DOHH2 (cell line): ENCODE measurements at regions not wholly inside any gene's neighbourhood (a gene's known extent, or its start where the extent isn't known, plus 50 kb on each side); places are given as distances from the start of the nearest gene placed in this dataset.

Experiments used
- H3F3A ChIP-seq: fragments of 200-600 bp; sonication (generic), shearing (Covaris generic); 2 replicates; pipeline ENCODE4 v1.6.0; 2016; ENCODE audit warnings: antibody characterized with exemption, mild to moderate bottlenecking; ENCODE audit not compliant: control insufficient read depth, insufficient read depth
- H3K27ac ChIP-seq: fragments of 200-600 bp; sonication (generic); 2 replicates; pipeline ENCODE4 v1.5.1; 2014; ENCODE audit warnings: low read depth, mild to moderate bottlenecking, low read length, moderate library complexity
- H3K27me3 ChIP-seq: fragments of 200-600 bp; sonication (generic); 2 replicates; pipeline ENCODE4 v1.6.1; 2014; ENCODE audit warnings: mild to moderate bottlenecking, low read length, mixed read lengths; ENCODE audit not compliant: control insufficient read depth
- H3K36me3 ChIP-seq: fragments of 200-600 bp; sonication (generic); 2 replicates; pipeline ENCODE4 v1.6.1; 2014; ENCODE audit warnings: mild to moderate bottlenecking, low read length, moderate library complexity, mixed read lengths; ENCODE audit not compliant: control insufficient read depth
- H3K4me1 ChIP-seq: fragments of 200-600 bp; sonication (generic); 2 replicates; pipeline ENCODE4 v1.6.1; 2014; ENCODE audit warnings: mild to moderate bottlenecking, low read length, mixed read lengths; ENCODE audit not compliant: control insufficient read depth
- H3K4me2 ChIP-seq: fragments of 200-600 bp; sonication (generic); 2 replicates; pipeline ENCODE4 v1.6.0; 2014; ENCODE audit warnings: mild to moderate bottlenecking, low read length, moderate library complexity
- H3K4me3 ChIP-seq: fragments of 200-600 bp; sonication (generic); 2 replicates; pipeline ENCODE4 v1.5.1; 2014; ENCODE audit warnings: mild to moderate bottlenecking, low read length, mixed read lengths
- H3K79me2 ChIP-seq: fragments of 200-600 bp; sonication (generic); 2 replicates; pipeline ENCODE4 v1.6.1; 2014; ENCODE audit warnings: mild to moderate bottlenecking, low read length, mixed read lengths; ENCODE audit not compliant: control insufficient read depth
- H3K9me2 ChIP-seq: fragments of 200-600 bp; sonication (generic); replicated peaks from 2 replicates; pipeline ENCODE4 v1.6.1; 2014; ENCODE audit warnings: mild to moderate bottlenecking, low read length, mixed read lengths; ENCODE audit not compliant: control insufficient read depth
- H3K9me3 ChIP-seq: fragments of 200-600 bp; sonication (generic); 2 replicates; pipeline ENCODE4 v1.6.1; 2014; ENCODE audit warnings: antibody characterized with exemption, low read length, mixed read lengths; ENCODE audit not compliant: control insufficient read depth, insufficient read depth
- H4K20me1 ChIP-seq: fragments of 200-600 bp; sonication (generic); 2 replicates; pipeline ENCODE4 v1.6.0; 2014; ENCODE audit warnings: low read depth, mild to moderate bottlenecking, antibody characterized with exemption, low read length, moderate library complexity; ENCODE audit not compliant: control insufficient read depth, insufficient read depth
- EZH2phosphoT487 ChIP-seq: fragments of 200-600 bp; sonication (generic); IDR thresholded peaks from 2 replicates; pipeline ENCODE4 v1.6.1; 2017; ENCODE audit warnings: borderline replicate concordance, mild to moderate bottlenecking, antibody characterized with exemption, low read length, moderate library complexity, mixed read lengths
- TF ChIP-seq, protein P1 (sequence below): fragments of 200-600 bp; sonication (generic); IDR thresholded peaks from one replicate; pipeline ENCODE4 v1.5.1; 2014; ENCODE audit warnings: antibody characterized with exemption, mild to moderate bottlenecking, low read depth, low read length; ENCODE audit not compliant: poor library complexity, severe bottlenecking

- no peaks in the 10 kb centered on the region for H3K4me1 ChIP-seq
- H4K20me1 ChIP-seq = no peaks in the 10 kb centered on the region
- H3K36me3 ChIP-seq = no peaks in the 10 kb centered on the region
- H3K9me3 ChIP-seq = no peaks in the 10 kb centered on the region
- TF ChIP-seq, protein P1, sequence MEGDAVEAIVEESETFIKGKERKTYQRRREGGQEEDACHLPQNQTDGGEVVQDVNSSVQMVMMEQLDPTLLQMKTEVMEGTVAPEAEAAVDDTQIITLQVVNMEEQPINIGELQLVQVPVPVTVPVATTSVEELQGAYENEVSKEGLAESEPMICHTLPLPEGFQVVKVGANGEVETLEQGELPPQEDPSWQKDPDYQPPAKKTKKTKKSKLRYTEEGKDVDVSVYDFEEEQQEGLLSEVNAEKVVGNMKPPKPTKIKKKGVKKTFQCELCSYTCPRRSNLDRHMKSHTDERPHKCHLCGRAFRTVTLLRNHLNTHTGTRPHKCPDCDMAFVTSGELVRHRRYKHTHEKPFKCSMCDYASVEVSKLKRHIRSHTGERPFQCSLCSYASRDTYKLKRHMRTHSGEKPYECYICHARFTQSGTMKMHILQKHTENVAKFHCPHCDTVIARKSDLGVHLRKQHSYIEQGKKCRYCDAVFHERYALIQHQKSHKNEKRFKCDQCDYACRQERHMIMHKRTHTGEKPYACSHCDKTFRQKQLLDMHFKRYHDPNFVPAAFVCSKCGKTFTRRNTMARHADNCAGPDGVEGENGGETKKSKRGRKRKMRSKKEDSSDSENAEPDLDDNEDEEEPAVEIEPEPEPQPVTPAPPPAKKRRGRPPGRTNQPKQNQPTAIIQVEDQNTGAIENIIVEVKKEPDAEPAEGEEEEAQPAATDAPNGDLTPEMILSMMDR = no peak
- no peak for TF ChIP-seq EZH2phosphoT487
- no peaks in the 10 kb centered on the region for H3K9me2 ChIP-seq
- no peaks in the 10 kb centered on the region for H3K79me2 ChIP-seq
- no peak overlapping the region for H3K27ac ChIP-seq
- no peaks in the 10 kb centered on the region for H3K27me3 ChIP-seq
- no peak overlapping the region for H3K4me2 ChIP-seq
- no peak overlapping the region for H3K4me3 ChIP-seq
- H3F3A ChIP-seq = no peaks in the 10 kb centered on the region
Observed at GRCh38 chr1:208587110-208587509, 342.9 kb upstream of the PLXNA2 start.

DNA sequence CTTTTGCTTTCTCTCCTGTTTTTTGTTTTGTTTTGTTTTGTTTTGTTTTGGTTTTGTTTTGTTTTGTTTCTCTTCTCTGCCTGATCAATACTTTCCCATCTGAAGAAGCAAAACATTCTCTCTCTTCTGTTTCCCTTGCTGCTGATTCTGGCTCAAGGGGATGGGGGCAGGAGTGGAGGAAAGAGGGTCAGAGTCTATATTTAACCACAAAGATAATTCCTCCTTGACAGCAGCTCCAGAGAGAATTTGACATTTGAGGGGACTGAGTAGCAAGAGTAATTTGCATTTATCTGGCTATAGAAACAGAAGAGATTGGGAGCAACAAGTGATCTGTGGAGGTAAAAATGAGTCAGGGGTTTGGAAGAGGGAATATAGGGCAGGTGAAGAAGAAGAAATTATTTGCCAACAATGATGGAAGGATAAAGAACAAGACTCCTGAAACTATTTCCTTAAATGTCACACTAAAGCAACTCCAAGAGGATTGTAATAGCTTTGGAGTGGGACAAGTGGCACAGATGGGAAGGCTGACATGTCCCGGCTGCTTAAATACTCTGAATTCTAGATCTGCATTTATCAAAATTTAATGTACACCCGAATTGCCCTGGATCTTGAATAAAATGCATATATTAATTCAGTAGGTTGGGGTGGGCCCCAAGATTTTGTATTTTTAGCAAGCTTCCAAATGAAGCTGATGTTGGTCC is 349.3 kb upstream of the PLXNA2 start:
- Histone ChIP-seq H3K36me3 (no peaks in the 10 kb centered on the region), H3K9me3 (no peaks in the 10 kb centered on the region), H4K20me1 (no peaks in the 10 kb centered on the region), H3K4me3 (no peak overlapping the region), H3K27ac (no peak overlapping the region), H3K9me2 (no peaks in the 10 kb centered on the region), H3K4me1 (no peaks in the 10 kb centered on the region), H3F3A (no peaks in the 10 kb centered on the region), H3K27me3 (no peaks in the 10 kb centered on the region), H3K79me2 (no peaks in the 10 kb centered on the region), H3K4me2 (no peak overlapping the region)
- TF ChIP-seq EZH2phosphoT487 = no peak
- TF ChIP-seq, protein P1 = no peak

DNA sequence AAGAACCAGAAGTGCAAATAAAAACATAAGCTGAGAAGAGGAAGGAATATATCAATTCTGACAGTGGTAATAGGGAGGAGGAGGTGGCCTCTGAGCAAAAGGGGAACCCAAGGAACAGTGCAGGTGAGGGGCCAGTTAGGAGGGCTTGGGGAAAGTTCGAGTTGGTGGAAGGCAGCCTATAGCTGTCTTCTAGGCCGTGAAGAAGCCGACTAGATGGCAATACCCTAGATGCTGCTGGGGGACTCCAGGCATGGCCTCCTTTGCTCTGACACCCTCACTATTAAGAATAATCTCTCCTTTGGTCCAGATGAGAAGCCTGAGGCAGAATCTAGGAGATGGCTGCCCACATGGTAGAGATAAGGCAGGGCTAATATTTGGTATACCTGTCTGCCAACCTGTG is 351.1 kb upstream of the PLXNA2 start:
- H3K4me2 ChIP-seq = no peak overlapping the region
- H3K9me2 ChIP-seq = no peaks in the 10 kb centered on the region
- TF ChIP-seq, protein P1 = no peak
- no peak for TF ChIP-seq EZH2phosphoT487
- no peak overlapping the region for H3K4me3 ChIP-seq
- H3K36me3 ChIP-seq = no peaks in the 10 kb centered on the region
- H3F3A ChIP-seq = no peaks in the 10 kb centered on the region
- no peak overlapping the region for H3K27ac ChIP-seq
- no peaks in the 10 kb centered on the region for H3K79me2 ChIP-seq
- no peaks in the 10 kb centered on the region for H3K27me3 ChIP-seq
- H3K9me3 ChIP-seq = no peaks in the 10 kb centered on the region
- H3K4me1 ChIP-seq = no peaks in the 10 kb centered on the region
- H4K20me1 ChIP-seq = no peaks in the 10 kb centered on the region
